PC-3 (cell line): ENCODE measurements at regions not wholly inside any gene's neighbourhood (a gene's known extent, or its start where the extent isn't known, plus 50 kb on each side); places are given as distances from the start of the nearest gene placed in this dataset.

Source experiments
- ATAC-seq: fragments of 200-7000 bp; cut with Tn5 transposase; 2 replicates; pipeline ENCODE4 v1.9.1; 2020; ENCODE audit warnings: mild to moderate bottlenecking, moderate library complexity
- BruUV-seq: library from RNA; stranded (reverse); fragments of 400-500 nt; replicated peaks from 2 replicates; lab custom pipeline; 2021; lab: Mats Ljungman, UMichigan
- CTCF ChIA-PET: fragments of 300-600 bp; sonication (Branson Sonifier 250); formaldehyde crosslinking; loops from one replicate; lab custom pipeline; 2022; ENCODE audit warnings: antibody characterized with exemption; lab: Charles Lee
- POLR2A ChIA-PET: fragments of 300-600 bp; sonication (Branson Sonifier 250); formaldehyde crosslinking; loops from one replicate; lab custom pipeline; 2022; ENCODE audit warnings: antibody characterized with exemption; ENCODE audit not compliant: unreplicated experiment; lab: Charles Lee
- DNase-seq: peaks from one replicate; pipeline ENCODE4 v3.0.0-alpha.2; 2015
- H2AFZ ChIP-seq: fragments of 300-600 bp; sonication (generic); 2 replicates; pipeline ENCODE4 v1.6.0; 2016; ENCODE audit warnings: antibody characterized with exemption, low read length
- H3F3A ChIP-seq: fragments of 300-600 bp; sonication (generic); one replicate; pipeline ENCODE4 v1.6.0; 2017; ENCODE audit warnings: antibody characterized with exemption, low read length, control low read depth, mild to moderate bottlenecking; ENCODE audit not compliant: unreplicated experiment
- H3K27ac ChIP-seq: fragments of 300-600 bp; sonication (generic); 2 replicates; pipeline ENCODE4 v1.5.1; 2016; ENCODE audit warnings: mild to moderate bottlenecking, low read length
- H3K27me3 ChIP-seq: fragments of 300-600 bp; sonication (generic); 2 replicates; pipeline ENCODE4 v1.6.1; 2016; ENCODE audit warnings: low read length, mixed read lengths
- H3K36me3 ChIP-seq: fragments of 300-600 bp; sonication (generic); 2 replicates; pipeline ENCODE4 v1.6.1; 2016; ENCODE audit warnings: low read depth, mixed run types, low read length, mixed read lengths
- H3K4me1 ChIP-seq: fragments of 300-600 bp; sonication (generic); 2 replicates; pipeline ENCODE4 v1.5.1; 2016; ENCODE audit warnings: low read length; ENCODE audit not compliant: insufficient read depth
- H3K4me2 ChIP-seq: fragments of 300-600 bp; sonication (generic); 2 replicates; pipeline ENCODE4 v1.6.0; 2016; ENCODE audit warnings: low read length
- H3K4me3 ChIP-seq: fragments of 300-600 bp; sonication (generic); 2 replicates; pipeline ENCODE4 v1.5.1; 2016; ENCODE audit warnings: mild to moderate bottlenecking, low read length, mixed read lengths
- H3K79me2 ChIP-seq: fragments of 300-600 bp; sonication (generic); 2 replicates; pipeline ENCODE4 v1.6.1; 2017; ENCODE audit warnings: low read length, mixed read lengths
- H3K9ac ChIP-seq: fragments of 300-600 bp; sonication (generic); 2 replicates; pipeline ENCODE4 v1.6.0; 2016; ENCODE audit warnings: mild to moderate bottlenecking, low read length
- H3K9me2 ChIP-seq: fragments of 300-600 bp; sonication (generic); replicated peaks from 2 replicates; pipeline ENCODE4 v1.6.1; 2016; ENCODE audit warnings: mixed run types, low read length, mixed read lengths
- H3K9me3 ChIP-seq: fragments of 300-600 bp; sonication (generic); 2 replicates; pipeline ENCODE4 v1.6.1; 2016; ENCODE audit warnings: low read length, mixed read lengths
- H4K20me1 ChIP-seq: fragments of 300-600 bp; sonication (generic); 2 replicates; pipeline ENCODE4 v1.6.1; 2016; ENCODE audit warnings: low read length, mixed read lengths
- CTCF ChIP-seq: fragments of 300-600 bp; sonication (generic); conservative IDR thresholded peaks from 2 replicates; pipeline ENCODE4 v1.5.1; 2017; ENCODE audit warnings: antibody characterized with exemption, low read depth, mild to moderate bottlenecking, low read length
- EZH2 ChIP-seq: fragments of 300-600 bp; sonication (generic); IDR thresholded peaks from one replicate; pipeline ENCODE4 v1.6.1; 2017; ENCODE audit warnings: antibody characterized with exemption, mild to moderate bottlenecking, low read length; ENCODE audit not compliant: unreplicated experiment
- EZH2phosphoT487 ChIP-seq: fragments of 300-600 bp; sonication (generic); IDR thresholded peaks from 2 replicates; pipeline ENCODE4 v1.6.1; 2018; ENCODE audit warnings: mild to moderate bottlenecking, antibody characterized with exemption, low read length, borderline replicate concordance
- intact Hi-C: fragments of 100-400 bp; cut with micrococcal nuclease; formaldehyde crosslinking; loops from 2 replicates; pipeline ENCODE4 v1.9.0; 2023

- H3F3A ChIP-seq: no peaks in the 10 kb centered on the region
- DNase-seq (no peak), ATAC-seq (no peak)
- H3K79me2 ChIP-seq: no peaks in the 10 kb centered on the region
- ChIA-PET POLR2A (no interaction called here), CTCF (no interaction called here)
- H3K9ac ChIP-seq: no peak overlapping the region
- no TSS peak for BruUV-seq
- no peaks in the 10 kb centered on the region for H3K36me3 ChIP-seq
- no peak overlapping the region for H2AFZ ChIP-seq
- H3K27me3 ChIP-seq: no peaks in the 10 kb centered on the region
- H3K4me3 ChIP-seq: no peak overlapping the region
- no peak overlapping the region for H3K4me2 ChIP-seq
- H3K9me3 ChIP-seq: no peaks in the 10 kb centered on the region
- intact Hi-C loops: no loop called here
- H3K27ac ChIP-seq: no peak overlapping the region
- H3K4me1 ChIP-seq: no peaks in the 10 kb centered on the region
- H3K9me2 ChIP-seq: no peaks in the 10 kb centered on the region
- TF ChIP-seq EZH2phosphoT487 (no peak), EZH2 (no peak), CTCF (no peak)
- H4K20me1 ChIP-seq: no peaks in the 10 kb centered on the region
Observed at GRCh38 chr7:145876376-145876775, 240.2 kb upstream of the CNTNAP2 start.

DNA sequence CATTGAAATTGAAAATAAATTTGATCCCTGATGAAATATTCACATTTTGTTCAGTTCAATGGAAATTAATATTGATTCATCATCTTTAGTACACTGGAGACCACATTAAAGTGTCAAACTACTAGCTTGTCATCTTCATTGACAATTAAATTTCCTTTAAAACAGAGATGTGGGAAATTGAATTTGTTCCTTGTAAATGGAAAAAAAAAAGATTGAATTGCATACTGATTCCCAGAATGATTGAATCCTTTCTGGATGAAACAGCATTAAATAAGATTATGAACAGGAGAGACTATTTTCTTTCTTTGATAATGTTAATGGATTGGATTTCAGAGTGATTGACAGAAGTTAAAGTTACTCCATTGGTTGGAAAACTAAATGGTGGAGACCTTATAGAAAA lies 241.3 kb upstream of the CNTNAP2 start:
- no peaks in the 10 kb centered on the region for H3K36me3 ChIP-seq
- H3K4me3 ChIP-seq: no peak overlapping the region
- no peak for ATAC-seq
- no peaks in the 10 kb centered on the region for H3K4me1 ChIP-seq
- H3K79me2 ChIP-seq: no peaks in the 10 kb centered on the region
- BruUV-seq: no TSS peak
- no peaks in the 10 kb centered on the region for H3K27me3 ChIP-seq
- H3K9me3 ChIP-seq: no peaks in the 10 kb centered on the region
- H3K9ac ChIP-seq: no peak overlapping the region
- H3K9me2 ChIP-seq: no peaks in the 10 kb centered on the region
- no peaks in the 10 kb centered on the region for H4K20me1 ChIP-seq
- POLR2A ChIA-PET: no interaction called here
- no peak overlapping the region for H3K27ac ChIP-seq
- no peak for DNase-seq
- no peak overlapping the region for H2AFZ ChIP-seq
- CTCF ChIA-PET: no interaction called here
- no peak overlapping the region for H3K4me2 ChIP-seq
- TF ChIP-seq CTCF (no peak), EZH2 (no peak), EZH2phosphoT487 (no peak)
- intact Hi-C loops: no loop called here
- H3F3A ChIP-seq: no peaks in the 10 kb centered on the region

DNA sequence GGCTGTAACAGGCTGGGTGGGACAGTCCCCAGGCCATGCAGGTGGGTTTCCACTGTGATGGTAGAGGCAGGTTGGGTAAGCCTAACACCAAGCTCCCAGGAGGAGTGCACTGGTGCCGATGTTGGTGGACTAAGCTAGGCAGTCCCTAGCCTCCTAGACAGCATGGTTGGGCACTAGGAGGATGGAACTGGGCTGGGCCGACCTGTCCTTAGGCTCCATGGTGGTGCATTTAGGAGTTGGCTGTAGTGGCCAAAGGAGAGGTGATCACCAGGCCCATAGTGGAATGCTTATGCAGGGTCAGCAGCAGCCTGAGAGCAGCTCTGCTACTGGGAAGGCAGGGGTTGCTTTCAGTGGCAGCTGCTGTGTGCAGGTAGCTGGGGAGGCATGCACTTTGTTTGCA lies 247.7 kb upstream of the CNTNAP2 start:
- Histone ChIP-seq H3K4me2 (no peak overlapping the region), H2AFZ (no peak overlapping the region), H4K20me1 (no peaks in the 10 kb centered on the region), H3K27me3 (no peaks in the 10 kb centered on the region), H3K4me3 (no peak overlapping the region), H3K27ac (no peak overlapping the region), H3K36me3 (no peaks in the 10 kb centered on the region), H3K9me3 (no peaks in the 10 kb centered on the region), H3K79me2 (no peaks in the 10 kb centered on the region), H3K9me2 (no peaks in the 10 kb centered on the region), H3K9ac (no peak overlapping the region), H3F3A (no peaks in the 10 kb centered on the region), H3K4me1 (no peaks in the 10 kb centered on the region)
- intact Hi-C loops: no loop called here
- POLR2A ChIA-PET: no interaction called here
- DNase-seq: no peak
- CTCF ChIA-PET: no interaction called here
- ATAC-seq: no peak
- TF ChIP-seq EZH2: no peak
- TF ChIP-seq CTCF: no peak
- no peak for TF ChIP-seq EZH2phosphoT487
- BruUV-seq: no TSS peak
